Lower leg skin (tissue), 4 donors: ENCODE measurements at regions not wholly inside any gene's neighbourhood (a gene's known extent, or its start where the extent isn't known, plus 50 kb on each side); places are given as distances from the start of the nearest gene placed in this dataset.

Experiments
- DNase-seq, 2 donors: peaks; one replicate each; pipeline ENCODE4 v3.0.0-alpha.2; 2019; ENCODE audit warnings: low spot score in 2 of 2
- H3K4me3 ChIP-seq: fragments of 200-600 bp; sonication (generic); 2 replicates; pipeline ENCODE4 v1.5.1; 2017; ENCODE audit warnings: mild to moderate bottlenecking, low read depth; ENCODE audit not compliant: poor library complexity, severe bottlenecking
- POLR2A ChIP-seq, 2 donors: fragments of 450-650 bp; IDR thresholded peaks; one replicate each; pipeline ENCODE4 v1.6.1; 2016 to 2017; ENCODE audit warnings: antibody characterized with exemption in 2 of 2, mild to moderate bottlenecking in 1 of 2, moderate library complexity in 1 of 2
- WGBS, 2 donors: methylation state at CpG; one replicate each; pipeline ENCODE4 v1.1.5; 2018; 5-methylcytosine and 5-hydroxymethylcytosine counted together
- intact Hi-C: fragments of 100-400 bp; cut with DNase I; formaldehyde crosslinking; loops from one replicate; pipeline ENCODE4 v1.15.0; 2023; ENCODE audit warnings: low total_unique reads
- TF ChIP-seq, protein P1 (sequence below), 3 donors: fragments of 450-650 bp; IDR thresholded peaks; one replicate each; pipeline ENCODE4 v1.5.1; 2016; ENCODE audit warnings: antibody characterized with exemption in 3 of 3, mild to moderate bottlenecking in 3 of 3, moderate library complexity in 2 of 3

GRCh38 chr3:194287374-194287773 is 63.8 kb downstream of the CPN2 start:
- no peak overlapping the region for H3K4me3 ChIP-seq
- intact Hi-C loops: no loop called here
- TF ChIP-seq, protein P1, sequence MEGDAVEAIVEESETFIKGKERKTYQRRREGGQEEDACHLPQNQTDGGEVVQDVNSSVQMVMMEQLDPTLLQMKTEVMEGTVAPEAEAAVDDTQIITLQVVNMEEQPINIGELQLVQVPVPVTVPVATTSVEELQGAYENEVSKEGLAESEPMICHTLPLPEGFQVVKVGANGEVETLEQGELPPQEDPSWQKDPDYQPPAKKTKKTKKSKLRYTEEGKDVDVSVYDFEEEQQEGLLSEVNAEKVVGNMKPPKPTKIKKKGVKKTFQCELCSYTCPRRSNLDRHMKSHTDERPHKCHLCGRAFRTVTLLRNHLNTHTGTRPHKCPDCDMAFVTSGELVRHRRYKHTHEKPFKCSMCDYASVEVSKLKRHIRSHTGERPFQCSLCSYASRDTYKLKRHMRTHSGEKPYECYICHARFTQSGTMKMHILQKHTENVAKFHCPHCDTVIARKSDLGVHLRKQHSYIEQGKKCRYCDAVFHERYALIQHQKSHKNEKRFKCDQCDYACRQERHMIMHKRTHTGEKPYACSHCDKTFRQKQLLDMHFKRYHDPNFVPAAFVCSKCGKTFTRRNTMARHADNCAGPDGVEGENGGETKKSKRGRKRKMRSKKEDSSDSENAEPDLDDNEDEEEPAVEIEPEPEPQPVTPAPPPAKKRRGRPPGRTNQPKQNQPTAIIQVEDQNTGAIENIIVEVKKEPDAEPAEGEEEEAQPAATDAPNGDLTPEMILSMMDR (IDR thresholded peaks at IDR 0.05): no peak
- TF ChIP-seq POLR2A (IDR thresholded peaks at IDR 0.05): no peak
- no peak for DNase-seq
- WGBS, 2 donors: 88 to 92% methylated on average over 3 of the region's 3 CpGs

DNA sequence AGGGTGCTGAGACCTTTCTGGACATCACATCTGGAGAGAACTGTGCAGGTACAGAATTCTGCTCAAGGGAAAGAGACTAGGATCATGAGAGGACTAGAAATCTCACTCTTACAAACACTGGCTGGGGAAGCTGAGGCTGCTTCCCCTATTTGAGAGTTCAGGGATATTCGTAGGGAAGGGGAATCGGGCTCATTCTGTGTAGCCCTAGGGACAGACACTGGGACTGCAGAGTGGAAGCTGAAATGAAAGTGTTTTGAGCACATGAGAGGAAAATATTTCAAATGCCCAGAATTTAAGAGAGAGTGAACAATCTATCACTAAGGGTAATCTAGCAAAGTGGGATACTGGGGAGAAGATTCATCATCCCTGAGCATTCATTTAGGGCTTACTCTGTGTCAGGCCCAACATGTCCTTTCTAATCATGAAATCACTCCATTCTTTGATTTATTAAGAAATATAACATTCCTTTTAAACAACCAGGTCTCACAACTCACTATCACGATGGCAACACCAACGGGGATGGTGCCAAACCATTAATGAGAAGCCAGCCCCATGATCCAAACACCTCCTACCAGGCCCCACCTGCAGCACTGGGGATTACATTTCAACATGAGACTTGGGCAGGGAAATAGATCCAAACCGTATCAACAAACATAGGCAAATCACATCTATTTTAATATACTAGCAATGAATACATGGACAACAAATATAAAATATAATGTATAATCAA is 63.0 kb downstream of the CPN2 start:
- no peak for DNase-seq
- WGBS, 2 donors: 73 to 75% methylated on average over 5 of the region's 5 CpGs
- intact Hi-C loops: no loop called here
- H3K4me3 ChIP-seq: no peak overlapping the region
- TF ChIP-seq POLR2A (IDR thresholded peaks at IDR 0.05): no peak
- TF ChIP-seq, protein P1 (IDR thresholded peaks at IDR 0.05): no peak
